CD4-positive, alpha-beta T cell (primary cell): ENCODE measurements at regions not wholly inside any gene's neighbourhood (a gene's known extent, or its start where the extent isn't known, plus 50 kb on each side); places are given as distances from the start of the nearest gene placed in this dataset.

Experiments used
- ATAC-seq: fragments of 200-7000 bp; cut with Tn5 transposase; one replicate; pipeline ENCODE4 v1.10.0; 2022; ENCODE audit warnings: mild to moderate bottlenecking; ENCODE audit not compliant: poor library complexity
- CTCF ChIA-PET: fragments of 350-600 bp; sonication (Branson Sonifier 250); formaldehyde crosslinking; loops from one replicate; lab custom pipeline; 2021; ENCODE audit warnings: antibody characterized with exemption, inconsistent platforms; lab: Charles Lee
- POLR2A ChIA-PET: fragments of 350-600 bp; sonication (Branson Sonifier 250); formaldehyde crosslinking; loops from one replicate; lab custom pipeline; 2021; ENCODE audit warnings: antibody characterized with exemption, inconsistent platforms; lab: Charles Lee
- DNase-seq, 14 experiments: peaks; one replicate each; pipeline ENCODE4 v3.0.0-alpha.2; 2013 to 2020; ENCODE audit warnings: mixed read lengths in 2 of 14
- H3K27ac ChIP-seq, 2 donors: one replicate each; pipeline versions ENCODE4 v1.5.1 to v1.7.0; 2013; ENCODE audit warnings: low read length in 2 of 2, low read depth in 1 of 2, mild to moderate bottlenecking in 1 of 2
- H3K27me3 ChIP-seq, 2 experiments: 1 replicate in 1 of 2; 2 replicates in 1 of 2; pipeline versions ENCODE4 v1.6.1 to v1.7.0; 2013; ENCODE audit warnings: low read length in 2 of 2, control low read depth in 1 of 2, mild to moderate bottlenecking in 1 of 2, moderate library complexity in 1 of 2; ENCODE audit not compliant: insufficient read depth in 2 of 2, control insufficient read depth in 1 of 2
- H3K36me3 ChIP-seq: one replicate; pipeline ENCODE4 v1.6.1; 2013; ENCODE audit warnings: low read length, control low read depth; ENCODE audit not compliant: insufficient read depth
- H3K4me1 ChIP-seq: one replicate; pipeline ENCODE4 v1.6.1; 2013; ENCODE audit warnings: low read length, control low read depth; ENCODE audit not compliant: insufficient read depth
- H3K4me3 ChIP-seq: one replicate; pipeline ENCODE4 v1.5.1; 2013; ENCODE audit warnings: mild to moderate bottlenecking, low read length, moderate library complexity
- H3K9me3 ChIP-seq, 2 experiments: 1 replicate in 1 of 2; 2 replicates in 1 of 2; pipeline versions ENCODE4 v1.6.1 to v1.7.0; 2013; ENCODE audit warnings: low read length in 2 of 2, mild to moderate bottlenecking in 2 of 2, control low read depth in 1 of 2, moderate library complexity in 1 of 2; ENCODE audit not compliant: control insufficient read depth in 1 of 2, insufficient read depth in 1 of 2
- H3K27ac Mint-ChIP-seq: one replicate; pipeline ENCODE4 v1.8.0; 2020; ENCODE audit warnings: mixed read lengths
- H3K27me3 Mint-ChIP-seq: one replicate; pipeline ENCODE4 v1.8.0; 2021; ENCODE audit warnings: mixed read lengths
- H3K36me3 Mint-ChIP-seq: one replicate; pipeline ENCODE4 v1.8.0; 2021; ENCODE audit warnings: low read depth, mixed read lengths
- H3K4me1 Mint-ChIP-seq: one replicate; pipeline ENCODE4 v1.8.0; 2021; ENCODE audit warnings: low read depth, mixed read lengths
- H3K4me3 Mint-ChIP-seq: one replicate; pipeline ENCODE4 v1.8.0; 2020; ENCODE audit warnings: mild to moderate bottlenecking, mixed read lengths
- H3K9me3 Mint-ChIP-seq: one replicate; pipeline ENCODE4 v1.8.0; 2020; ENCODE audit warnings: mixed read lengths
- intact Hi-C, 2 experiments: fragments of 100-400 bp; cut with DNase I in 1 of 2; cut with micrococcal nuclease in 1 of 2; formaldehyde crosslinking; loops; one replicate each; pipeline versions ENCODE4 v1.15.1 to v1.9.0; 2023 to 2025; cut with DNase I, micrococcal nuclease
- TF ChIP-seq, protein P1 (sequence below): fragments of 200-600 bp; IDR thresholded peaks from one replicate; pipeline ENCODE4 v1.8.0; 2022; ENCODE audit warnings: antibody characterized with exemption, mild to moderate bottlenecking

DNA sequence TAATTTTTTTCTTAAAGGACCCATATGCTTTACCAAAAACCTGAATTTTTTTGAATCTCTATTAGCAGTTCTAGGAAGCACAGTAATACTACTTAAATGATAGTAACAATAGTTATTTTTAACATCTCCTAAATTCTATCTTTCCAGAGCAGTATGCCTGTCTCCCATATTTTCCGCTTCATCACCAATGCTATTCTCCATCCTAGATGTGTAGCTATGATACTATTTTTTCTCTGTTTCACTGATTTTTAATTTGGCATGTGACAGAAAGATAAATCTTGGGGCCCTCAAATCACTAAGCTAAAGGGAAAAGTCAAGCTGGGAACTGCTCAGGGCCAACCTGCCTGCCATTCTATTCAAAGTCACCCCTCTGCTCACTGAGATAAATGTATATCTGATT lies 102.3 kb upstream of the HMCN1 start:
- H3K4me3 Mint-ChIP-seq, result no peak overlapping the region

DNA sequence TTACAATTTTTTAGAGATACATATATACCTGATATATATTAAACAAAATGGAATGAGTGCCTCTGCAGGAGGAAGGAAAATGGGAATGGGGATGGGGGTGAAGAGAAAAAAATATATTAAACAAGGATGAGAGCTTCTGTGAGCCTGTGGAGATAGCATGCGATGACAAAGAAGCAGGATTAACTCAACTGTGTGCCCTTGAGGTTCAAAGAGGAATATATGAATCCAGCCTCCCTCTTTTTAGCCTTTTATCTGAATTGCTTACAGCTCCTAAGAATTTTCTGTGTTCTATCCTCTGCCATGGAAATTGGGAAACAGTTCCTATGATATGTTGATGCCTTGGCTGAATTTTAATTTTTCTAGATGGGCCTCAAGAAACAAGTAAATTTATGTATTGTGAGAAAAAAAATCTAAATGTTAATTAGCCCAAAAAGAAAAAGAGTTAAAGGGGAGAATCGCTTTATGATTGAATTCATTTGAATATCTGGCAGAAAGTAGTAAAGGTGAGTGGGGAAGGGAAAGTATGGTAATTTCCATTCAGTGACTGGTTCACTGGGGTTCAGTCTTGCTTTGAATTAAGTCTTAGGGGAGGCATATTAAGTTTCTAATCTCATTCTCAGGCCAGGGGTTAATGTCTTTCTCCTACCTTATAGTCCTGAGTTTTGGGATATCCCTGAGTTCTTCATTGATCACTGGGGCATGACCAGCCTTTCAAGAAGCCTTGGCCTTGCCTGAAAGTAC lies 106.3 kb upstream of the HMCN1 start:
- H3K4me1 Mint-ChIP-seq, result no peaks in the 10 kb centered on the region
- Histone ChIP-seq H3K4me1 (no peaks in the 10 kb centered on the region), H3K36me3 (no peaks in the 10 kb centered on the region), H3K4me3 (no peak overlapping the region), H3K27me3 (no peaks in the 10 kb centered on the region), H3K27ac (no peak overlapping the region), H3K9me3 (no peaks in the 10 kb centered on the region)
- TF ChIP-seq, protein P1, sequence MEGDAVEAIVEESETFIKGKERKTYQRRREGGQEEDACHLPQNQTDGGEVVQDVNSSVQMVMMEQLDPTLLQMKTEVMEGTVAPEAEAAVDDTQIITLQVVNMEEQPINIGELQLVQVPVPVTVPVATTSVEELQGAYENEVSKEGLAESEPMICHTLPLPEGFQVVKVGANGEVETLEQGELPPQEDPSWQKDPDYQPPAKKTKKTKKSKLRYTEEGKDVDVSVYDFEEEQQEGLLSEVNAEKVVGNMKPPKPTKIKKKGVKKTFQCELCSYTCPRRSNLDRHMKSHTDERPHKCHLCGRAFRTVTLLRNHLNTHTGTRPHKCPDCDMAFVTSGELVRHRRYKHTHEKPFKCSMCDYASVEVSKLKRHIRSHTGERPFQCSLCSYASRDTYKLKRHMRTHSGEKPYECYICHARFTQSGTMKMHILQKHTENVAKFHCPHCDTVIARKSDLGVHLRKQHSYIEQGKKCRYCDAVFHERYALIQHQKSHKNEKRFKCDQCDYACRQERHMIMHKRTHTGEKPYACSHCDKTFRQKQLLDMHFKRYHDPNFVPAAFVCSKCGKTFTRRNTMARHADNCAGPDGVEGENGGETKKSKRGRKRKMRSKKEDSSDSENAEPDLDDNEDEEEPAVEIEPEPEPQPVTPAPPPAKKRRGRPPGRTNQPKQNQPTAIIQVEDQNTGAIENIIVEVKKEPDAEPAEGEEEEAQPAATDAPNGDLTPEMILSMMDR, result no peak
- CTCF ChIA-PET, result no interaction called here
- no peaks in the 10 kb centered on the region for H3K27me3 Mint-ChIP-seq
- POLR2A ChIA-PET, result no interaction called here
- ATAC-seq (no peak), DNase-seq (no peak)
- H3K36me3 Mint-ChIP-seq, result no peaks in the 10 kb centered on the region
- intact Hi-C loops, result no loop called here
- no peak overlapping the region for H3K4me3 Mint-ChIP-seq
- no peak overlapping the region for H3K27ac Mint-ChIP-seq
- no peaks in the 10 kb centered on the region for H3K9me3 Mint-ChIP-seq

More for the DNA sequence above, 102.3 kb upstream of the HMCN1 start:
- Histone ChIP-seq H3K4me1 (no peaks in the 10 kb centered on the region), H3K4me3 (no peak overlapping the region), H3K27me3 (no peaks in the 10 kb centered on the region), H3K9me3 (no peaks in the 10 kb centered on the region), H3K27ac (no peak overlapping the region), H3K36me3 (no peaks in the 10 kb centered on the region)
- no peaks in the 10 kb centered on the region for H3K4me1 Mint-ChIP-seq
- ATAC-seq (no peak), DNase-seq (no peak)
- H3K27me3 Mint-ChIP-seq, result no peaks in the 10 kb centered on the region
- no peaks in the 10 kb centered on the region for H3K36me3 Mint-ChIP-seq
- CTCF ChIA-PET, result no interaction called here
- intact Hi-C loops, result no loop called here
- POLR2A ChIA-PET, result interaction anchor here (0.6 kb wide), 1 partner anchor 52 kb away, joined by 3 read pairs; no protein-coding TSS in a partner anchor
- no peak overlapping the region for H3K27ac Mint-ChIP-seq
- TF ChIP-seq, protein P1, result no peak
- peaks cover 2% of the 10 kb centered on the region for H3K9me3 Mint-ChIP-seq

DNA sequence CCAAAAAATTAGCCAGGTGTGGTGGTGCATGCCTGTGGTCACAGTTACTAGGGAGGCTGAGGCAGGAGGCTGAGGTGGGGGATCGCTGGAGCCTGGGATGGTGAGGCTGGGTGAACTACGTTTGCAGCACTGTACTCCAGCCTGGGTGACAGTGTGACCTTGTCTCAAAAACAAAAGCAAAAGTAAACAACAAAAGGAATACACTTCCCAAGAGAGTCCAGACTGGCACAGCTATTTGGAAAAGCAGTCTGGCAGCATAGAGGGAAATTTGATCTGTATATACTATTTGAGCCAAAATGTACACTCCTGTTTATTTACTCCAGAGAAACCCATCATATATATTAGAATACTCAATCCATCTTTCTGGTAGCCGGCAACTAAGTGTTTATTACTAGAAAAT lies 107.0 kb upstream of the HMCN1 start:
- no peaks in the 10 kb centered on the region for H3K9me3 ChIP-seq
- H3K27ac ChIP-seq, result no peak overlapping the region
- intact Hi-C loops, result no loop called here
- H3K36me3 Mint-ChIP-seq, result no peaks in the 10 kb centered on the region
- no peaks in the 10 kb centered on the region for H3K27me3 Mint-ChIP-seq
- H3K4me3 Mint-ChIP-seq, result no peak overlapping the region
- H3K9me3 Mint-ChIP-seq, result no peaks in the 10 kb centered on the region
- H3K27ac Mint-ChIP-seq, result no peak overlapping the region
- ChIA-PET POLR2A (no interaction called here), CTCF (no interaction called here)
- TF ChIP-seq, protein P1, result no peak
- ATAC-seq, result no peak
- no peaks in the 10 kb centered on the region for H3K4me1 Mint-ChIP-seq
- H3K36me3 ChIP-seq, result no peaks in the 10 kb centered on the region
- DNase-seq, result no peak
- no peaks in the 10 kb centered on the region for H3K27me3 ChIP-seq
- no peaks in the 10 kb centered on the region for H3K4me1 ChIP-seq
- H3K4me3 ChIP-seq, result no peak overlapping the region
